HCT116 (cell line): ENCODE measurements at regions not wholly inside any gene's neighbourhood (a gene's known extent, or its start where the extent isn't known, plus 50 kb on each side); places are given as distances from the start of the nearest gene placed in this dataset.

ENCODE experiments used
- ATAC-seq: fragments of 200-7000 bp; cut with Tn5 transposase; 2 replicates; pipeline ENCODE4 v1.9.1; 2020; ENCODE audit warnings: mild to moderate bottlenecking, moderate library complexity
- BruUV-seq: library from RNA; stranded (reverse); fragments of 400-500 nt; replicated peaks from 2 replicates; lab custom pipeline; 2021; lab: Mats Ljungman, UMichigan
- CTCF ChIA-PET: fragments of 300-600 bp; sonication (Branson Sonifier 250); formaldehyde crosslinking; loops from one replicate; lab custom pipeline; 2021; ENCODE audit warnings: antibody characterized with exemption; lab: Charles Lee
- POLR2A ChIA-PET: fragments of 300-600, 350-600 bp; sonication (Branson Sonifier 250); formaldehyde crosslinking; loops from one replicate; lab custom pipeline; 2021; ENCODE audit warnings: antibody characterized with exemption; lab: Charles Lee
- RAD21 ChIA-PET, 2 experiments: fragments of 300-600 bp; sonication (Branson Sonifier 250); formaldehyde crosslinking; loops; one replicate each; lab custom pipeline; 2023; ENCODE audit warnings: low total read pairs in 2 of 2; ENCODE audit not compliant: uncharacterized antibody in 2 of 2, unreplicated experiment in 2 of 2, low non-redundant PET in 1 of 2; lab: Charles Lee
- DNase-seq: peaks from one replicate; pipeline ENCODE4 v3.0.0-alpha.2; 2010; ENCODE audit warnings: low read depth, low spot score
- H2AFZ ChIP-seq: fragments of 200-600 bp; shearing (Covaris generic), sonication (generic); 2 replicates; pipeline ENCODE4 v1.6.1; 2017; ENCODE audit warnings: low read depth, mixed run types, mixed read lengths, antibody characterized with exemption, low read length; ENCODE audit not compliant: poor library complexity, severe bottlenecking
- H3K27ac ChIP-seq: 2 replicates; pipeline ENCODE4 v1.5.1; 2012; ENCODE audit warnings: low read depth, low read length
- H3K27me3 ChIP-seq: fragments of 200-600 bp; sonication (generic); 2 replicates; pipeline ENCODE4 v1.6.1; 2016; ENCODE audit warnings: mixed run types, low read length, mixed read lengths; ENCODE audit not compliant: insufficient read depth
- H3K36me3 ChIP-seq, 2 experiments: fragments of 200-500 bp in 1 of 2; fragments of 200-600 bp in 1 of 2; sonication (Bioruptor generic) in 1 of 2; sonication (generic) in 1 of 2; 2 replicates each; pipeline versions ENCODE4 v1.5.1 to v1.6.1; 2014 to 2016; ENCODE audit warnings: low read length in 2 of 2, inconsistent platforms in 1 of 2, mixed read lengths in 1 of 2, mixed run types in 1 of 2; ENCODE audit not compliant: insufficient read depth in 2 of 2, control insufficient read depth in 1 of 2
- H3K4me1 ChIP-seq, 2 experiments: fragments of 200-600 bp in 1 of 2; sonication (generic) in 1 of 2; 2 replicates each; pipeline versions ENCODE4 v1.5.1 to v1.6.1; 2012 to 2017; ENCODE audit warnings: low read length in 2 of 2, inconsistent platforms in 1 of 2, mild to moderate bottlenecking in 1 of 2, mixed read lengths in 1 of 2, mixed run types in 1 of 2, moderate library complexity in 1 of 2; ENCODE audit not compliant: insufficient read depth in 2 of 2, control insufficient read depth in 1 of 2
- H3K4me2 ChIP-seq: fragments of 200-600 bp; sonication (generic); 2 replicates; pipeline ENCODE4 v1.6.1; 2017; ENCODE audit warnings: mixed run types, low read length, mixed read lengths
- H3K4me3 ChIP-seq, 2 experiments: fragments of 200-600 bp in 1 of 2; sonication (generic) in 1 of 2; replicated peaks in 1 of 2; 2 replicates each; pipeline ENCODE4 v1.5.1; 2011 to 2016; ENCODE audit warnings: low read length in 2 of 2, control low read depth in 1 of 2, low read depth in 1 of 2, mild to moderate bottlenecking in 1 of 2, mixed read lengths in 1 of 2, mixed run types in 1 of 2
- H3K79me2 ChIP-seq: fragments of 200-600 bp; sonication (generic); 2 replicates; pipeline ENCODE4 v1.6.1; 2017; ENCODE audit warnings: mild to moderate bottlenecking, mixed run types, low read length, moderate library complexity, mixed read lengths; ENCODE audit not compliant: insufficient read depth
- H3K9ac ChIP-seq: fragments of 200-600 bp; sonication (generic); 2 replicates; pipeline ENCODE4 v1.6.1; 2016; ENCODE audit warnings: low read length, mixed read lengths
- H3K9me2 ChIP-seq: fragments of 200-600 bp; sonication (generic), shearing (Covaris generic); 2 replicates; pipeline ENCODE4 v1.6.1; 2017; ENCODE audit warnings: mixed run types, mild to moderate bottlenecking, moderate library complexity; ENCODE audit not compliant: insufficient read depth
- H3K9me3 ChIP-seq, 2 experiments: fragments of 200-500 bp in 1 of 2; fragments of 200-600 bp in 1 of 2; sonication (Bioruptor generic) in 1 of 2; sonication (generic) in 1 of 2; 2 replicates each; pipeline ENCODE4 v1.6.1; 2014 to 2017; ENCODE audit warnings: low read length in 2 of 2, mixed read lengths in 2 of 2, inconsistent platforms in 1 of 2, low read depth in 1 of 2, mild to moderate bottlenecking in 1 of 2, mixed run types in 1 of 2, moderate library complexity in 1 of 2; ENCODE audit not compliant: control insufficient read depth in 1 of 2, insufficient read depth in 1 of 2
- H4K20me1 ChIP-seq: fragments of 200-600 bp; sonication (generic), shearing (Covaris generic); 2 replicates; pipeline ENCODE4 v1.6.1; 2017; ENCODE audit warnings: mixed run types, mild to moderate bottlenecking, moderate library complexity; ENCODE audit not compliant: insufficient read depth
- CBX3 ChIP-seq: IDR thresholded peaks from 2 replicates; pipeline ENCODE4 v1.6.1; 2012; ENCODE audit warnings: low read depth
- CEBPB ChIP-seq: IDR thresholded peaks from 2 replicates; pipeline ENCODE4 v1.6.1; 2012; ENCODE audit warnings: low read depth
- EZH2phosphoT487 ChIP-seq: fragments of 200-600 bp; IDR thresholded peaks from 2 replicates; pipeline ENCODE4 v1.6.1; 2018; ENCODE audit warnings: antibody characterized with exemption, borderline replicate concordance
- FOSL1 ChIP-seq: IDR thresholded peaks from 2 replicates; pipeline ENCODE4 v1.6.1; 2012; ENCODE audit warnings: low read depth
- MAX ChIP-seq: IDR thresholded peaks from 2 replicates; pipeline ENCODE4 v1.6.1; 2012
- POLR2A ChIP-seq: IDR thresholded peaks from 2 replicates; pipeline ENCODE4 v1.7.0; 2011; ENCODE audit warnings: borderline replicate concordance; ENCODE audit not compliant: insufficient read depth, insufficient read length; ENCODE audit errors: extremely low read depth
- RAD21 ChIP-seq: IDR thresholded peaks from 2 replicates; pipeline ENCODE4 v1.6.1; 2012; ENCODE audit warnings: low read depth, mild to moderate bottlenecking
- SRF ChIP-seq: IDR thresholded peaks from 2 replicates; pipeline ENCODE4 v1.6.1; 2012; ENCODE audit warnings: low read depth
- YY1 ChIP-seq: IDR thresholded peaks from 2 replicates; pipeline ENCODE4 v1.6.1; 2011; ENCODE audit warnings: low read length, low read depth, moderate library complexity, mild to moderate bottlenecking; ENCODE audit not compliant: insufficient replicate concordance; ENCODE audit errors: extremely low read depth
- ZFX ChIP-seq: fragments of 450-650 bp; IDR thresholded peaks from 2 replicates; pipeline ENCODE4 v1.6.1; 2017
- ZNF274 ChIP-seq: fragments of 200-500 bp; sonication (Bioruptor generic); IDR thresholded peaks from 2 replicates; pipeline ENCODE4 v1.6.1; 2014; ENCODE audit warnings: mild to moderate bottlenecking, low read depth, low read length, inconsistent platforms
- intact Hi-C: fragments of 100-400 bp; cut with micrococcal nuclease; formaldehyde crosslinking; loops from 2 replicates; pipeline ENCODE4 v1.10.0; 2022
- TF ChIP-seq, protein P1 (sequence below), 3 experiments: fragments of 200-600 bp in 1 of 3; sonication (generic) in 1 of 3; IDR thresholded peaks in 2 of 3; conservative IDR thresholded peaks in 1 of 3; 2 replicates each; pipeline ENCODE4 v1.5.1; 2012 to 2017; ENCODE audit warnings: low read depth in 2 of 3, low read length in 2 of 3, antibody characterized with exemption in 1 of 3, borderline replicate concordance in 1 of 3, control low read depth in 1 of 3, mild to moderate bottlenecking in 1 of 3, mixed read lengths in 1 of 3, mixed run types in 1 of 3, moderate library complexity in 1 of 3; ENCODE audit not compliant: insufficient read depth in 1 of 3

GRCh38 chr13:38002606-38003005 is 133.0 kb upstream of the TRPC4 start:
- no peak overlapping the region for H3K4me2 ChIP-seq
- no peaks in the 10 kb centered on the region for H3K27me3 ChIP-seq
- BruUV-seq = no TSS peak
- ChIA-PET RAD21 (no interaction called here), CTCF (no interaction called here), POLR2A (no interaction called here)
- H3K4me3 ChIP-seq = no peak overlapping the region
- no peak for ATAC-seq
- H3K9ac ChIP-seq = no peak overlapping the region
- H2AFZ ChIP-seq = no peak overlapping the region
- H3K36me3 ChIP-seq = no peaks in the 10 kb centered on the region
- intact Hi-C loops = no loop called here
- H3K4me1 ChIP-seq = no peaks in the 10 kb centered on the region
- DNase-seq = no peak
- H3K79me2 ChIP-seq = no peaks in the 10 kb centered on the region
- H3K27ac ChIP-seq = no peak overlapping the region
- H3K9me3 ChIP-seq = peaks cover 7 to 19% of the 10 kb centered on the region in 2 experiments; a peak in 2 of 4 replicates
- H3K9me2 ChIP-seq = no peaks in the 10 kb centered on the region
- no peak for TF ChIP-seq SRF
- TF ChIP-seq, all 23 proteins: peak for 0
- H4K20me1 ChIP-seq = no peaks in the 10 kb centered on the region

GRCh38 chr13:37997641-37998040 is 128.1 kb upstream of the TRPC4 start:
- Histone ChIP-seq H3K4me2 (no peak overlapping the region), H3K79me2 (no peaks in the 10 kb centered on the region), H3K36me3 (no peaks in the 10 kb centered on the region), H3K27ac (no peak overlapping the region), H3K4me3 (no peak overlapping the region), H3K9me2 (no peaks in the 10 kb centered on the region), H3K4me1 (no peaks in the 10 kb centered on the region), H3K9ac (no peak overlapping the region), H2AFZ (no peak overlapping the region)
- ATAC-seq = no peak
- no TSS peak for BruUV-seq
- DNase-seq = no peak
- ChIA-PET CTCF (no interaction called here), POLR2A (no interaction called here)
- TF ChIP-seq ZNF274 = no peak
- no peak for TF ChIP-seq MAX
- no peak for TF ChIP-seq ZFX
- no peak for TF ChIP-seq POLR2A
- no peak for TF ChIP-seq YY1
- TF ChIP-seq EZH2phosphoT487 = no peak
- no peak for TF ChIP-seq CEBPB
- TF ChIP-seq CBX3 = no peak
- TF ChIP-seq, protein P1, sequence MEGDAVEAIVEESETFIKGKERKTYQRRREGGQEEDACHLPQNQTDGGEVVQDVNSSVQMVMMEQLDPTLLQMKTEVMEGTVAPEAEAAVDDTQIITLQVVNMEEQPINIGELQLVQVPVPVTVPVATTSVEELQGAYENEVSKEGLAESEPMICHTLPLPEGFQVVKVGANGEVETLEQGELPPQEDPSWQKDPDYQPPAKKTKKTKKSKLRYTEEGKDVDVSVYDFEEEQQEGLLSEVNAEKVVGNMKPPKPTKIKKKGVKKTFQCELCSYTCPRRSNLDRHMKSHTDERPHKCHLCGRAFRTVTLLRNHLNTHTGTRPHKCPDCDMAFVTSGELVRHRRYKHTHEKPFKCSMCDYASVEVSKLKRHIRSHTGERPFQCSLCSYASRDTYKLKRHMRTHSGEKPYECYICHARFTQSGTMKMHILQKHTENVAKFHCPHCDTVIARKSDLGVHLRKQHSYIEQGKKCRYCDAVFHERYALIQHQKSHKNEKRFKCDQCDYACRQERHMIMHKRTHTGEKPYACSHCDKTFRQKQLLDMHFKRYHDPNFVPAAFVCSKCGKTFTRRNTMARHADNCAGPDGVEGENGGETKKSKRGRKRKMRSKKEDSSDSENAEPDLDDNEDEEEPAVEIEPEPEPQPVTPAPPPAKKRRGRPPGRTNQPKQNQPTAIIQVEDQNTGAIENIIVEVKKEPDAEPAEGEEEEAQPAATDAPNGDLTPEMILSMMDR (IDR thresholded peaks at IDR 0.05 in 2 of 3, conservative IDR thresholded peaks at IDR 0.05 in 1 of 3; ENCODE audit: borderline replicate concordance in 1 of 3, insufficient read depth in 1 of 3, low read depth in 2 of 3, low read length in 2 of 3) = no peak
- no peak for TF ChIP-seq FOSL1
- TF ChIP-seq RAD21 = no peak
- TF ChIP-seq, all 23 proteins: peak for 0
- intact Hi-C loops = no loop called here
- RAD21 ChIA-PET = no interaction called here
- H4K20me1 ChIP-seq = no peaks in the 10 kb centered on the region
- peaks cover 4 to 15% of the 10 kb centered on the region in 2 experiments; a peak in 2 of 4 replicates for H3K9me3 ChIP-seq
- H3K27me3 ChIP-seq = no peaks in the 10 kb centered on the region
